ENCODE measurements at regions not wholly inside any gene's neighbourhood (a gene's known extent, or its start where the extent isn't known, plus 50 kb on each side); places are given as distances from the start of the nearest gene placed in this dataset.

DNA sequence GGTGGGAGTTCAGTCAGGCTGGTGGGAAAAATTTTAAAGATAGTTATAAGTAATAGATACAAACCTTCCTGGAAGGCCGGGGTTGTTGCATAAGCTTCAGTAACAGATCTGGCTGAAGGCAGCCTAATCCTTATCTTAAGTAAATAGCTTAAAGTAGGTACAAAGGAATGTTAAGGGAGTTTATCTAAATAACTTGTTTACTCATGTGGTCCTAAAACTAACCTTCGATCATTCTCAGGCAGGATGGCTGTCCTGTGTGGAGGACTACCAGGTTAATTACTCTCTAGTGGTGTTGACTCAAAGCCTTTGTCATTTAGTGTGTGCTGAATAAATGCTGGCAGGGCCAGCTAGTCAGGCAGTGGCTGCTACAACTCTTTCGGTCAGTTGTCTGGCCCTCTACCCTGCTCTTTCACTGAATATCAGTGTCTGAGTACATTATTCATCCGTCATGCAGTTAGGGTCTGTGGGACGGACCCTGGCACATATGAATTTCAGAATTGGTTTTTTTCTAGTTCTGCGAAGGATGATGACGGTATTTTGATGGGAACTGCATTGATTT, 131.6 kb upstream of the TAB2 start:
- DNase-seq (ENCODE audit: extremely low read depth in 1 of 4, low spot score in 3 of 4) (no peak), ATAC-seq (no peak), FAIRE-seq (no peak)
- ChIA-PET CTCF (ENCODE audit: low intra/inter-chr PET ratio) (no interaction called here), POLR2A (no interaction called here)
- WGBS (ENCODE audit: insufficient coverage, low coverage, missing lambda C conversion rate), result 30% methylated on average over 7 of the region's 7 CpGs
- intact Hi-C loops (cut with micrococcal nuclease) (loop anchor here (5.0 kb wide), 1 partner anchor 104 kb away; no protein-coding TSS in a partner anchor), in situ Hi-C loops (cut with MboI) (no loop called here)
- H3K9me3 ChIP-seq (replicated peaks; ENCODE audit: control insufficient read depth, insufficient read depth, low read depth, low read length), result no peaks in the 10 kb centered on the region
- H3K9ac ChIP-seq (ENCODE audit: insufficient read depth in 1 of 2, low read depth in 2 of 2, low read length in 2 of 2), result no peak overlapping the region
- H3K4me3 ChIP-seq, result no peak overlapping the region
- no peak overlapping the region for H3K27ac ChIP-seq (ENCODE audit: extremely low read depth, low read depth, low read length)
- no peaks in the 10 kb centered on the region for H3K27me3 ChIP-seq (ENCODE audit: control insufficient read depth in 2 of 2, insufficient read depth in 2 of 2, low read length in 2 of 2)
- H3K4me1 ChIP-seq (replicated peaks in 1 of 2; ENCODE audit: control insufficient read depth in 2 of 2, insufficient read depth in 2 of 2, low read length in 2 of 2), result no peaks in the 10 kb centered on the region
- H4K20me1 ChIP-seq (replicated peaks; ENCODE audit: control insufficient read depth, insufficient read depth, low read length), result no peaks in the 10 kb centered on the region
- H3K9me1 ChIP-seq (ENCODE audit: control insufficient read depth, insufficient read depth, low read length), result no peaks in the 10 kb centered on the region
- H2AFZ ChIP-seq (ENCODE audit: low read depth, low read length), result no peak overlapping the region
- H3K4me2 ChIP-seq (ENCODE audit: insufficient read depth, low read length), result no peak overlapping the region
- BruUV-seq (replicated peaks), result no TSS peak
- no peaks in the 10 kb centered on the region for H3K36me3 ChIP-seq (ENCODE audit: control insufficient read depth, insufficient read depth, low read length)
- no peaks in the 10 kb centered on the region for H3K79me2 ChIP-seq (ENCODE audit: control insufficient read depth, insufficient read depth, low read length)
- peak in 1 of 2 experiments; percentile 87; a peak in 2 of 4 replicates for TF ChIP-seq FOXA3 (CRISPR knock-in tag; conservative IDR thresholded peaks at IDR 0.05 in 1 of 2, IDR thresholded peaks at IDR 0.05 in 1 of 2)
- no peak for TF ChIP-seq HNRNPUL1 (IDR thresholded peaks at IDR 0.05; ENCODE audit: low read length)
- no peak for TF ChIP-seq TFAM (CRISPR knock-in tag; conservative IDR thresholded peaks at IDR 0.05)
- TF ChIP-seq EGR1 (conservative IDR thresholded peaks at IDR 0.05), result no peak
- no peak for TF ChIP-seq CSDE1 (IDR thresholded peaks at IDR 0.05)
- TF ChIP-seq, protein P1, sequence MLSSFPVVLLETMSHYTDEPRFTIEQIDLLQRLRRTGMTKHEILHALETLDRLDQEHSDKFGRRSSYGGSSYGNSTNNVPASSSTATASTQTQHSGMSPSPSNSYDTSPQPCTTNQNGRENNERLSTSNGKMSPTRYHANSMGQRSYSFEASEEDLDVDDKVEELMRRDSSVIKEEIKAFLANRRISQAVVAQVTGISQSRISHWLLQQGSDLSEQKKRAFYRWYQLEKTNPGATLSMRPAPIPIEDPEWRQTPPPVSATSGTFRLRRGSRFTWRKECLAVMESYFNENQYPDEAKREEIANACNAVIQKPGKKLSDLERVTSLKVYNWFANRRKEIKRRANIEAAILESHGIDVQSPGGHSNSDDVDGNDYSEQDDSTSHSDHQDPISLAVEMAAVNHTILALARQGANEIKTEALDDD (IDR thresholded peaks at IDR 0.05), result peak; percentile 48; the same call in 1 of the 2 replicates
- peak in 1 of 2 experiments; percentile 27; a peak in 1 of 4 replicates for TF ChIP-seq TRIM24 (IDR thresholded peaks at IDR 0.05)
